Neutrophil (primary cell): ENCODE measurements at regions not wholly inside any gene's neighbourhood (a gene's known extent, or its start where the extent isn't known, plus 50 kb on each side); places are given as distances from the start of the nearest gene placed in this dataset.

Source experiments
- H3K27ac ChIP-seq: fragments of 200-600 bp; sonication (generic); 2 replicates; pipeline ENCODE4 v1.5.1; 2016; ENCODE audit warnings: mild to moderate bottlenecking, moderate library complexity
- H3K27me3 ChIP-seq: fragments of 200-600 bp; sonication (generic); 2 replicates; pipeline ENCODE4 v1.6.0; 2016; ENCODE audit warnings: mild to moderate bottlenecking
- H3K36me3 ChIP-seq: fragments of 200-600 bp; sonication (generic); 2 replicates; pipeline ENCODE4 v1.5.1; 2017
- H3K4me1 ChIP-seq, 2 experiments: fragments of 200-600 bp in 1 of 2; sonication (generic) in 1 of 2; 1 replicate in 1 of 2; 2 replicates in 1 of 2; pipeline versions ENCODE4 v1.5.1 to v1.6.1; 2013 to 2016; ENCODE audit warnings: low read depth in 1 of 2, low read length in 1 of 2, mild to moderate bottlenecking in 1 of 2, moderate library complexity in 1 of 2; ENCODE audit not compliant: control insufficient read depth in 1 of 2, insufficient read depth in 1 of 2
- H3K4me3 ChIP-seq, 2 experiments: fragments of 200-600 bp in 1 of 2; sonication (generic) in 1 of 2; 1 replicate in 1 of 2; 2 replicates in 1 of 2; pipeline ENCODE4 v1.5.1; 2013 to 2016; ENCODE audit warnings: low read depth in 1 of 2, low read length in 1 of 2, mild to moderate bottlenecking in 1 of 2, moderate library complexity in 1 of 2
- H3K9me3 ChIP-seq: fragments of 200-600 bp; sonication (generic); 2 replicates; pipeline ENCODE4 v1.5.1; 2016
- CTCF ChIP-seq: fragments of 200-600 bp; sonication (generic); IDR thresholded peaks from 2 replicates; pipeline ENCODE4 v1.5.1; 2016; ENCODE audit warnings: antibody characterized with exemption

GRCh38 chrX:38982370-38982769 lies 181.1 kb downstream of the MID1IP1 start:
- Histone ChIP-seq H3K36me3 (no peaks in the 10 kb centered on the region), H3K4me1 (no peaks in the 10 kb centered on the region), H3K4me3 (no peak overlapping the region), H3K27ac (no peak overlapping the region), H3K27me3 (no peaks in the 10 kb centered on the region), H3K9me3 (no peaks in the 10 kb centered on the region)
- no peak for TF ChIP-seq CTCF

DNA sequence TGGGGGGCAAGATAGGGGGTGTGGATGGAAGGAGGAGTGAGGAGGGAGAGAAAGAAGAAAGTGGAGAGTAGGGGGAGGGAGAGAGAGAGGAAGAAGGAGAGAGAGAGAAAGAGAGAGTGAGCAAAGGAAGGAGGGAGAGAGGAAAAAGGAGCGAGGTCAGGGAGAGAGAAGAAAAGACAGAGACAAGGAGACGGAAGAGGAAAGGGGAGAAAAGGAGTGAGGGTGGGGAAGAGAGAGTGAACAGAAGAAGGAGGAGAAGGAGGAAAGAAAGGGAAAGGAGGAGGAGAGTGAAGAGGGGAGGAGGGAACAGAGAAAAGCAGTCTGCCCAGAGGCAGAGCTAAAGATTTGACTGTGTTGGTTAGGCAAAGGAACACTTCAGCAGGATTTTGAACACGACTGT lies 181.6 kb downstream of the MID1IP1 start:
- Histone ChIP-seq H3K27ac (no peak overlapping the region), H3K27me3 (no peaks in the 10 kb centered on the region), H3K9me3 (no peaks in the 10 kb centered on the region), H3K36me3 (no peaks in the 10 kb centered on the region), H3K4me1 (no peaks in the 10 kb centered on the region), H3K4me3 (no peak overlapping the region)
- TF ChIP-seq CTCF, result no peak

DNA sequence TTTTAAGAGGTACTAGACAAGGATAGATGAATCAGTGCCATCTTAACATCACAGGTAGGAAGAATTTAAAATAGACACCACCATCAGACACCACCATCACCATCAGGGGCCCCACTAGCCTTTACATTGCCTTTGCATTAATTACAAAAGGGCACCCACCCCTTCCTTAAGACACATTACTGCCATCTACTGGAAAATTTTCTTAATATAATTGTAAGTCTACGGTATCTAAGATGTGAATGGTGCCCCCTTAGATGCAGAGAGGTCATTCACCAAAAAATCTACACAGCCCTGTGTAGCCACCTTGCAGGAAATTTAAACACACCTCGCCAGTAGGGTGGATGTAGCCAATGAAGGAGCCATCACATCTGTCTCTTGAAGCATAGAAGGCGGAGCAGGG lies 184.1 kb downstream of the MID1IP1 start:
- no peaks in the 10 kb centered on the region for H3K9me3 ChIP-seq
- H3K36me3 ChIP-seq, result no peaks in the 10 kb centered on the region
- H3K27me3 ChIP-seq, result no peaks in the 10 kb centered on the region
- TF ChIP-seq CTCF, result no peak
- peaks cover 0 to 6% of the 10 kb centered on the region in 2 experiments for H3K4me1 ChIP-seq
- H3K4me3 ChIP-seq, result no peak overlapping the region
- no peak overlapping the region for H3K27ac ChIP-seq

DNA sequence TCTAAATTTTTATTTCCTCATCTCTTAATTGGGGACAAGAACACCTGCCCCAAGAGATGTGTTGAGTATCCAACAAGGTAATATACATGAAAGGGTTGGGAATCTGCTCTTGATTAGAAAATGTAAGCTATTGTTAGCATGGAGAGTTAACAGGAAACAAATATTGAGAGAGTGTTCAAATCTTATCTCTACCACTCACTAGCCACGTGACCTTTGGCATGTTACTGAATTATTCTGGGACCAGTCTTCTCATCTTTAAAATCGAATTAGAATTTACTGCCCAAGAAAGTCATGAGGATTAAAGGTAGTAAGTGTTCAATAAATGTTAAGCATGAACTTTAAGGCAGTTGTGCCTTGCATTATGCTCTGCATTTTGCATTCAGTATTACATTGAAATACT lies 184.7 kb downstream of the MID1IP1 start:
- Histone ChIP-seq H3K27ac (no peak overlapping the region), H3K36me3 (no peaks in the 10 kb centered on the region), H3K9me3 (no peaks in the 10 kb centered on the region), H3K27me3 (no peaks in the 10 kb centered on the region), H3K4me1 (peaks cover 1 to 6% of the 10 kb centered on the region in 2 experiments), H3K4me3 (no peak overlapping the region)
- TF ChIP-seq CTCF, result no peak

- Histone ChIP-seq H3K27me3 (no peaks in the 10 kb centered on the region), H3K27ac (no peak overlapping the region), H3K9me3 (no peaks in the 10 kb centered on the region), H3K36me3 (no peaks in the 10 kb centered on the region), H3K4me1 (peaks cover 4 to 6% of the 10 kb centered on the region in 2 experiments), H3K4me3 (no peak overlapping the region)
- no peak for TF ChIP-seq CTCF
Observed at GRCh38 chrX:38986586-38986985, 185.3 kb downstream of the MID1IP1 start.

DNA sequence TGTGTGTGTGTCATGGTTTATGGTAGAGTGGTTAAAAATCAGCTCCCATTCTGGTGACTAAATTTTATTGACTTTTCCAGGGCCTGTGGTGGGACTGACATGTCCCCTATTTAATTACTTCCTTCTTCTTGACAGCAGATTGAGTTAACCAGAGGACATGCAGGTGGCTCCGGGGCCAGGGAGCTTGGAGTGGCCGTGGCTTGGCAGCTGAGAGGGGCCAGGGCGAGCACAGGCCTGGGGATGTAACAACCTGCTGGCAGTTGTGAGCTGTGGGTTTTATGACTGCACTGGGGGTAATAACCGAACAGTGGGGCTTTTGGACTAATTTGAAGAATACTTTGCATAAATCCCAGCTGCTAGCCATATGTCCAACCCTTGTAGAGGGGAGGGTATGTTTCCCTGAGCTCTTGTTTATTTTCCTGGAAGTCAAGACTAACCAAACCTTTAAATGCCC lies 186.0 kb downstream of the MID1IP1 start:
- Histone ChIP-seq H3K4me3 (no peak overlapping the region), H3K4me1 (peaks cover 4 to 6% of the 10 kb centered on the region in 2 experiments), H3K36me3 (no peaks in the 10 kb centered on the region), H3K27me3 (no peaks in the 10 kb centered on the region), H3K9me3 (no peaks in the 10 kb centered on the region), H3K27ac (no peak overlapping the region)
- TF ChIP-seq CTCF, result no peak
